Muscle layer of duodenum (tissue), 2 donors: ENCODE measurements at regions not wholly inside any gene's neighbourhood (a gene's known extent, or its start where the extent isn't known, plus 50 kb on each side); places are given as distances from the start of the nearest gene placed in this dataset.

ENCODE experiments used
- H3K27ac ChIP-seq: one replicate; pipeline ENCODE4 v1.7.0; 2013; ENCODE audit warnings: mild to moderate bottlenecking, low read length
- H3K27me3 ChIP-seq: one replicate; pipeline ENCODE4 v1.7.0; 2013; ENCODE audit warnings: low read depth, mild to moderate bottlenecking, control low read depth, low read length
- H3K36me3 ChIP-seq, 2 donors: one replicate each; pipeline ENCODE4 v1.7.0; 2013; ENCODE audit warnings: low read length in 2 of 2, control low read depth in 1 of 2, mild to moderate bottlenecking in 1 of 2; ENCODE audit not compliant: insufficient read depth in 2 of 2, control insufficient read depth in 1 of 2
- H3K4me1 ChIP-seq, 2 donors: one replicate each; pipeline ENCODE4 v1.7.0; 2013; ENCODE audit warnings: low read length in 2 of 2, mild to moderate bottlenecking in 2 of 2, control low read depth in 1 of 2, moderate library complexity in 1 of 2; ENCODE audit not compliant: insufficient read depth in 2 of 2, control insufficient read depth in 1 of 2
- H3K4me3 ChIP-seq, 2 donors: one replicate each; pipeline ENCODE4 v1.7.0; 2013; ENCODE audit warnings: low read length in 2 of 2, low read depth in 1 of 2, mild to moderate bottlenecking in 1 of 2
- H3K9me3 ChIP-seq, 2 donors: one replicate each; pipeline ENCODE4 v1.7.0; 2013; ENCODE audit warnings: low read length in 2 of 2, control low read depth in 1 of 2, mild to moderate bottlenecking in 1 of 2; ENCODE audit not compliant: control insufficient read depth in 1 of 2
- donor health status: healthy.

GRCh38 chr1:87712261-87713010 lies 383.8 kb downstream of the LMO4 start:
- H3K27ac ChIP-seq: no peak overlapping the region
- H3K36me3 ChIP-seq: no peaks in the 10 kb centered on the region
- no peak overlapping the region for H3K4me3 ChIP-seq
- H3K4me1 ChIP-seq: no peaks in the 10 kb centered on the region
- H3K9me3 ChIP-seq: no peaks in the 10 kb centered on the region
- no peaks in the 10 kb centered on the region for H3K27me3 ChIP-seq

GRCh38 chr1:87714278-87714677 lies 385.6 kb downstream of the LMO4 start:
- Histone ChIP-seq H3K4me3 (no peak overlapping the region), H3K27me3 (no peaks in the 10 kb centered on the region), H3K9me3 (no peaks in the 10 kb centered on the region), H3K36me3 (no peaks in the 10 kb centered on the region), H3K27ac (no peak overlapping the region), H3K4me1 (no peaks in the 10 kb centered on the region)

- Histone ChIP-seq H3K4me1 (no peaks in the 10 kb centered on the region), H3K36me3 (no peaks in the 10 kb centered on the region), H3K27me3 (no peaks in the 10 kb centered on the region), H3K9me3 (no peaks in the 10 kb centered on the region), H3K4me3 (no peak overlapping the region), H3K27ac (no peak overlapping the region)
Measured at GRCh38 chr1:87715052-87715451, 386.4 kb downstream of the LMO4 start.

- Histone ChIP-seq H3K9me3 (no peaks in the 10 kb centered on the region), H3K4me3 (no peak overlapping the region), H3K27me3 (no peaks in the 10 kb centered on the region), H3K4me1 (no peaks in the 10 kb centered on the region), H3K27ac (no peak overlapping the region), H3K36me3 (no peaks in the 10 kb centered on the region)
Measured at GRCh38 chr1:87715471-87715870, 386.8 kb downstream of the LMO4 start.

GRCh38 chr1:87717157-87717670 lies 388.5 kb downstream of the LMO4 start:
- H3K36me3 ChIP-seq: no peaks in the 10 kb centered on the region
- no peak overlapping the region for H3K4me3 ChIP-seq
- no peaks in the 10 kb centered on the region for H3K9me3 ChIP-seq
- H3K27ac ChIP-seq: no peak overlapping the region
- H3K27me3 ChIP-seq: no peaks in the 10 kb centered on the region
- no peaks in the 10 kb centered on the region for H3K4me1 ChIP-seq

- Histone ChIP-seq H3K27ac (no peak overlapping the region), H3K4me1 (no peaks in the 10 kb centered on the region), H3K27me3 (no peaks in the 10 kb centered on the region), H3K36me3 (no peaks in the 10 kb centered on the region), H3K4me3 (no peak overlapping the region), H3K9me3 (no peaks in the 10 kb centered on the region)
Measured at GRCh38 chr1:87718241-87718950, 389.7 kb downstream of the LMO4 start.

- H3K27ac ChIP-seq: no peak overlapping the region
- no peak overlapping the region for H3K4me3 ChIP-seq
- no peaks in the 10 kb centered on the region for H3K9me3 ChIP-seq
- H3K27me3 ChIP-seq: no peaks in the 10 kb centered on the region
- H3K4me1 ChIP-seq: no peaks in the 10 kb centered on the region
- no peaks in the 10 kb centered on the region for H3K36me3 ChIP-seq
Measured at GRCh38 chr1:87719658-87720057, 391.0 kb downstream of the LMO4 start.

GRCh38 chr1:87720561-87720960 lies 391.9 kb downstream of the LMO4 start:
- Histone ChIP-seq H3K27ac (no peak overlapping the region), H3K9me3 (no peaks in the 10 kb centered on the region), H3K4me3 (no peak overlapping the region), H3K36me3 (no peaks in the 10 kb centered on the region), H3K4me1 (no peaks in the 10 kb centered on the region), H3K27me3 (no peaks in the 10 kb centered on the region)

- Histone ChIP-seq H3K9me3 (no peaks in the 10 kb centered on the region), H3K36me3 (no peaks in the 10 kb centered on the region), H3K4me3 (no peak overlapping the region)
Measured at GRCh38 chr1:87723193-87723592, 394.5 kb downstream of the LMO4 start.

GRCh38 chr1:87728169-87728568 lies 399.5 kb downstream of the LMO4 start:
- Histone ChIP-seq H3K27ac (no peak overlapping the region), H3K4me1 (no peaks in the 10 kb centered on the region), H3K4me3 (no peak overlapping the region), H3K36me3 (no peaks in the 10 kb centered on the region), H3K27me3 (no peaks in the 10 kb centered on the region), H3K9me3 (no peaks in the 10 kb centered on the region)

More at GRCh38 chr1:87723193-87723592, 394.5 kb downstream of the LMO4 start:
- H3K27ac ChIP-seq: no peak overlapping the region
- H3K4me1 ChIP-seq: no peaks in the 10 kb centered on the region
- no peaks in the 10 kb centered on the region for H3K27me3 ChIP-seq

- Histone ChIP-seq H3K9me3 (no peaks in the 10 kb centered on the region), H3K4me3 (no peak overlapping the region), H3K36me3 (no peaks in the 10 kb centered on the region), H3K27me3 (no peaks in the 10 kb centered on the region), H3K4me1 (no peaks in the 10 kb centered on the region), H3K27ac (no peak overlapping the region)
Measured at GRCh38 chr1:87730274-87731216, 401.9 kb downstream of the LMO4 start.
